Activated CD4-positive, alpha-beta memory T cell treated with anti-CD3 and anti-CD28 coated beads for 36 hours (primary cell): ENCODE measurements at regions not wholly inside any gene's neighbourhood (a gene's known extent, or its start where the extent isn't known, plus 50 kb on each side); places are given as distances from the start of the nearest gene placed in this dataset.

ENCODE experiments used
- CTCF ChIA-PET: fragments of 350-600 bp; sonication (Branson Sonifier 250); formaldehyde crosslinking; loops from one replicate; lab custom pipeline; 2021; ENCODE audit warnings: antibody characterized with exemption, inconsistent platforms; lab: Charles Lee
- POLR2A ChIA-PET: fragments of 350-600 bp; sonication (Branson Sonifier 250); formaldehyde crosslinking; loops from one replicate; lab custom pipeline; 2021; ENCODE audit warnings: antibody characterized with exemption; lab: Charles Lee
- DNase-seq: peaks from one replicate; pipeline ENCODE4 v3.0.0-alpha.2; 2020
- H3K27ac Mint-ChIP-seq: one replicate; pipeline ENCODE4 v1.8.0; 2021; ENCODE audit warnings: mixed read lengths
- H3K27me3 Mint-ChIP-seq: one replicate; pipeline ENCODE4 v1.8.0; 2021; ENCODE audit warnings: mixed read lengths
- H3K36me3 Mint-ChIP-seq: one replicate; pipeline ENCODE4 v1.8.0; 2021; ENCODE audit warnings: mixed read lengths
- H3K4me1 Mint-ChIP-seq: one replicate; pipeline ENCODE4 v1.8.0; 2021; ENCODE audit warnings: low read depth, mixed read lengths
- H3K4me3 Mint-ChIP-seq: one replicate; pipeline ENCODE4 v1.8.0; 2021; ENCODE audit warnings: mild to moderate bottlenecking, mixed read lengths
- H3K9me3 Mint-ChIP-seq: one replicate; pipeline ENCODE4 v1.8.0; 2021; ENCODE audit warnings: mixed read lengths
- intact Hi-C: fragments of 100-400 bp; cut with micrococcal nuclease; formaldehyde crosslinking; loops from one replicate; pipeline ENCODE4 v1.15.1; 2023

DNA sequence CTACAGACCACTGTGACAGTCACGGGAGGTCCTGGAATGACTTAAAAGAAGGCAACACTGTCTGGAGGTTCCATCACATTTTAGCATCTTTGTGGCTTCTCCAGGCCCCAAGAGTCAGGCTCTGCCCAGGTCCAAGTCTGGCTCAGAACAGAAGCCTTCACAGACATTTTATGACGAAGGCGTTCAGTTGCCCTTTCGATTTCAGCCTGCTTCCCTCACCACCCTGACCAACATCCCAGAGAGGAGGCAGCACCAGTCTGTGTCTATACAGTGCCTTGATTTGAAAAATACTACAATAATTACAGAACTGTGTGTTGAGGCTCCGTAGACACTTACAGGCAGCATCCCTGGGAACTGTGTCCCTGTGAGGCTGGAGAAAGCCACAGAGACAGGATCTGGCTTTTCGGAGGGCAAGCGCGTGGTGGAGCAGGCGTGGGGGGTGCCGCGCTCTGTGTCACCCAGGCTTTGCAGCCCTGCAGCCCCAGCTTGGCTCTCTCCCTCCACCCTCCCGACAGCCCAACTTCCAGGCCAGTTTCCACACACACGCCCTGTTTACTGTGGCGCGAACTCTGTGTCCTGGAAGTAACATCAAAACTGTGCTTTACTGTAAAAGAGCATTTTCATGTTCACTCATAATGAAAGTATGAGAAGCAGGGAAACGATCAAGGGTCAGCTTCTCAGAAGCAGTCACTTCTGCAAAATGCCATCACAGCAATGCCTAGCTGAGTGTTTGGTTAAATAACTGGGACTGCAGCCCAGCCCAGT, 153.5 kb upstream of the ALKAL2 start:
- ChIA-PET CTCF (no interaction called here), POLR2A (no interaction called here)
- H3K27me3 Mint-ChIP-seq, result peaks cover 2% of the 10 kb centered on the region
- intact Hi-C loops, result no loop called here
- no peak overlapping the region for H3K27ac Mint-ChIP-seq
- no peak overlapping the region for H3K4me3 Mint-ChIP-seq
- H3K36me3 Mint-ChIP-seq, result no peaks in the 10 kb centered on the region
- no peaks in the 10 kb centered on the region for H3K9me3 Mint-ChIP-seq
- H3K4me1 Mint-ChIP-seq, result peaks cover 21% of the 10 kb centered on the region
- no peak for DNase-seq

DNA sequence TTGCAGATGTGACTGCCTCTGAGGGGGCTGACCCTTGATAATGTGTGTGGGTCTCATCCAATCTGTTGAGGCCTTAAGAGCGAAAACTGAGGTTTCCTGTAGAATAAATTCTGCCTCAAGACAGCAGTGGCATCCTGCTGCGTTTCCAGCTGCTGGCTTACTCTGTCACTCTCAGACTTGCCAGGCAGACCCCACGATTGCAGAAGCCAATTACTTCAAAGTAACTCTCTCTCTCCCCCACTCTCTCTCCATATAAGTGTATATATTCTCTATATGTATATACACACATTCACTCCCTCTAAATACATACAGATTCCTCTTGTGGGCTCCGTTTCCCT, 152.5 kb upstream of the ALKAL2 start:
- peaks cover 21% of the 10 kb centered on the region for H3K4me1 Mint-ChIP-seq
- no peak overlapping the region for H3K27ac Mint-ChIP-seq
- no peaks in the 10 kb centered on the region for H3K36me3 Mint-ChIP-seq
- H3K9me3 Mint-ChIP-seq, result no peaks in the 10 kb centered on the region
- peaks cover 2% of the 10 kb centered on the region for H3K27me3 Mint-ChIP-seq
- DNase-seq, result no peak
- intact Hi-C loops, result no loop called here
- ChIA-PET CTCF (interaction anchor here (1.5 kb wide), 1 partner anchor 196 kb away, joined by 3 read pairs; no protein-coding TSS in a partner anchor), POLR2A (no interaction called here)
- H3K4me3 Mint-ChIP-seq, result no peak overlapping the region

DNA sequence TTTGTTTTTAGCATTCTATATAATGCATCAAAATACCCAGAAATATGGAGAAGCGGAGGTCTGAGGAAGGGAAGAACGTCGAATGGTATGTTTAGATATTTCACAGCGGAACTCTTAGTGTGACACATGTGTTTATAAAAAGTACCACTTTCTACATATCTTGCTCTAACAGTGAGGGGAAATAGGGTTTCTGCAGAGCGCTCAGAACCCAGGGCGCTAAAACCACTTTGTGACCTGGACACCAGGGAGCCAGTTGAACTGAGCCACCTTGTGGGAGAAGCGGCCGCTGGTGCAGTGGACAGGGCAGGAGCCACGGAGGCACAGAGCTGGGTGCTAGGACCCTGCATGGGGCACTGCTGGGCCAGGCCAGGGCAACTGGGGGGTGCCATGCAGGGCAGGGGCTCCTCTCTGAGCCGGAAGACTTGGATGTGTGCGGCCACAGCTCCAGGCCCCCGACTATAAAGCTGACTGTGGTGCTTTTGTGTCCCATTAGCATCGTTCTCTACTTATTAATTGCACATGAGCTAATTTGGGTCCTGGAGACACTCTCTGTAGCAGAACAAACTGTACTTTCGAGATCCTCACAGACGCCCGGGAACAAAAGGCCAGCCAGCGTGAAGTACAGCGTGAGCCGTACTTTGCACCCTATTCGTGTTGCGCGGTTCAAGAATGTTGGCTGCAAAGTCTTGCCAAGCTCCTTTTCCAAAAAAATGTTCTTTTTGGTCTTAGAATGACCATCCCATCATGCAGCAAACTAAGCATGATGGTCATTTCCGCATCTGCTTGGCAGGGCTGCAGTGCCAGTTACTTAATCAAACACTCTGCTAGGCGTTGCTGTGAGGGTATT, 151.9 kb upstream of the ALKAL2 start:
- Mint-ChIP-seq H3K4me3 (no peak overlapping the region), H3K9me3 (no peaks in the 10 kb centered on the region), H3K4me1 (peaks cover 18% of the 10 kb centered on the region), H3K27ac (no peak overlapping the region), H3K27me3 (peaks cover 2% of the 10 kb centered on the region), H3K36me3 (no peaks in the 10 kb centered on the region)
- intact Hi-C loops, result no loop called here
- ChIA-PET POLR2A (no interaction called here), CTCF (interaction anchor here (1.5 kb wide), 1 partner anchor 197 kb away, joined by 3 read pairs; no protein-coding TSS in a partner anchor)
- DNase-seq, result no peak

DNA sequence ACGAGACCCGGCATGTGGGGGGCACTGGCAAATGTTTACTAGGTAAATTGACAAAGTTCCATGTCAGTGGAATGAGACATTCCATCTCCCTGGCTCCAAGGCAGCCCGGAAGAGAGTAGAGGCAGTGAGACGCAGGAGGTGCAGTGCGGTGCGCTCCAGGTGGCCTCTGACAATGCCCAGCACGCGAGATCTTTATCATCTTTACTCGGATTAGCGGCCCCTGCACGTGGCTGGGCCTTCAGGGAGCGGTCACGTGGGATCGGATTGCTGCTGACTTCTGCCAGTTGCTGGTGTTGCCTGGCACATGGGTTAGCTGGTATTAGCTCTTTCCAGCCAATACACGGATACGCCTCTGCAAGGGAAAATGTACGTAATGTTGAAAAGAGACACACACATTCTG, 151.2 kb upstream of the ALKAL2 start:
- Mint-ChIP-seq H3K4me3 (no peak overlapping the region), H3K4me1 (peaks cover 18% of the 10 kb centered on the region), H3K27ac (no peak overlapping the region), H3K27me3 (peaks cover 2% of the 10 kb centered on the region), H3K9me3 (no peaks in the 10 kb centered on the region), H3K36me3 (no peaks in the 10 kb centered on the region)
- ChIA-PET CTCF (interaction anchor here (1.5 kb wide), 1 partner anchor 197 kb away, joined by 3 read pairs; no protein-coding TSS in a partner anchor), POLR2A (no interaction called here)
- intact Hi-C loops, result no loop called here
- DNase-seq, result no peak

DNA sequence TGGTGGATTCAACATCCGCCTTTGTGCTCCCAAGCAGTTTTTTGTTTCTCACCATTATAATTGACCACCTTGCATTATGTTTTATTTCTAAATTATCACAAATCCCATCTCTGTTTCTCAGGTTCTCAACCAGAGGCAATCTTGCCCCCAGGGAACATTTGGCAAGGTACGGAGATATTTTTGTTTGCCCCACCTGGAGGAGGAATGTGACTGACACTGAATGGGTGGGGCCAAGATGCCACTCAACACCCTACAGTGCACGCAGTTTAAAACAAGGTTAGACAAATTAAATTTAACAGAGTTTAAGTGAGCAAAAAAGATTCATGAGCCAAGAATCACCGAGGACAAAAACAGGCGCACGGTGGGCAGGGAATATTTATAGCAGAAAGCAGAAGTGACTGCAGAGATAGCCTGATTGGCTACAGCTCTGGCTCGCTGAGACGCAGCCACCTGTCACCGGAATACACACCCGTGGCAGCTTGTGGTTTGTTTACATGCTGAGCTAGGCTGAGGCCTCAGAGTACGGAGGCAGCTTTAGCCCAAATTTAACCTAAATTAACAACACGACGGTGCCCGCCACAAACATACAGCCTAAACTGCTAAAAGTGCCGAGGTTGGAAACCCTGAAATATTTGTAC, 150.0 kb upstream of the ALKAL2 start:
- H3K4me1 Mint-ChIP-seq, result peaks cover 18% of the 10 kb centered on the region
- no peaks in the 10 kb centered on the region for H3K9me3 Mint-ChIP-seq
- peak overlapping the region; percentile 64 for H3K4me3 Mint-ChIP-seq
- peak overlapping the region; percentile 2 for H3K27ac Mint-ChIP-seq
- no peaks in the 10 kb centered on the region for H3K36me3 Mint-ChIP-seq
- ChIA-PET CTCF (interaction anchor here (0.8 kb wide), 1 partner anchor 43 kb away, joined by 3 read pairs; no protein-coding TSS in a partner anchor), POLR2A (no interaction called here)
- no peaks in the 10 kb centered on the region for H3K27me3 Mint-ChIP-seq
- intact Hi-C loops, result no loop called here
- DNase-seq, result peak; percentile 71

DNA sequence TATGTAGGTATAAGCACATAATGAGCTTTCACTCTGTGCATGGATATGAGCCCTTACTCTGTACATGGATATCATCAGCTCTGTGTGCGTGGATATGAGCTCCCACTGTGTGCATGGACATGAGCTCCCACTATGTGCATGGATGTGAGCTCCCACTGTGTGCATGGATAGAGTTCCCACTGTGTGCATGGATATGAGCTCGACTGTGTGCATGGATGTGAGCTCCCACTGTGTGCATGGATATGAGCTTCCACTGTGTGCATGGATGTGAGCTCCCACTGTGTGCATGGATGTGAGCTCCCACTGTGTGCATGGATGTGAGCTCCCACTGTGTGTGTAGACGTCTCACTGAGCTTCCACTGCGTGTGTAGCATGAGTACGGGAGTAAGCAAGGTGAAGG, 149.3 kb upstream of the ALKAL2 start:
- H3K27ac Mint-ChIP-seq, result no peak overlapping the region
- H3K4me3 Mint-ChIP-seq, result peak overlapping the region; percentile 64
- no peaks in the 10 kb centered on the region for H3K36me3 Mint-ChIP-seq
- no peaks in the 10 kb centered on the region for H3K27me3 Mint-ChIP-seq
- no peaks in the 10 kb centered on the region for H3K9me3 Mint-ChIP-seq
- DNase-seq, result no peak
- H3K4me1 Mint-ChIP-seq, result peaks cover 18% of the 10 kb centered on the region
- POLR2A ChIA-PET, result interaction anchor here (0.9 kb wide), 1 partner anchor 16 kb away, joined by 3 read pairs; no protein-coding TSS in a partner anchor
- intact Hi-C loops, result no loop called here
- CTCF ChIA-PET, result no interaction called here

DNA sequence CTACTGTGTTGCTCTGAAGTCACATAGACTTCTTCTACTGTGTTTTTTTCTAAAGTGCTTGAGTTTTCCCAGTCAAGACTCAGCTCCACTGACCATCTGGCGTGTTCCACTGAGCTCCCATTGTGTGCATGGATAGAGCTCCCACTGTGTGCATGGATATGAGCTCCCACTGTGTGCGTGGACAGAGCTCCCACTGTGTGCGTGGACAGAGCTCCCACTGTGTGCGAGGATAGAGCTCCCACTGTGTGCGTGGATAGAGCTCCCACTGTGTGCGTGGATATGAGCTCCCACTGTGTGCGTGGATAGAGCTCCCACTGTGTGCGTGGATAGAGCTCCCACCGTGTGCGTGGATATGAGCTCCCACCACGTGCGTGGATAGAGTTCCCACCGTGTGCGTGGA, 148.3 kb upstream of the ALKAL2 start:
- ChIA-PET POLR2A (interaction anchor here (0.9 kb wide), 1 partner anchor 17 kb away, joined by 3 read pairs; no protein-coding TSS in a partner anchor), CTCF (no interaction called here)
- no peak overlapping the region for H3K4me3 Mint-ChIP-seq
- intact Hi-C loops, result no loop called here
- no peak for DNase-seq
- H3K9me3 Mint-ChIP-seq, result no peaks in the 10 kb centered on the region
- no peaks in the 10 kb centered on the region for H3K36me3 Mint-ChIP-seq
- H3K27ac Mint-ChIP-seq, result no peak overlapping the region
- H3K4me1 Mint-ChIP-seq, result peaks cover 18% of the 10 kb centered on the region
- H3K27me3 Mint-ChIP-seq, result no peaks in the 10 kb centered on the region

DNA sequence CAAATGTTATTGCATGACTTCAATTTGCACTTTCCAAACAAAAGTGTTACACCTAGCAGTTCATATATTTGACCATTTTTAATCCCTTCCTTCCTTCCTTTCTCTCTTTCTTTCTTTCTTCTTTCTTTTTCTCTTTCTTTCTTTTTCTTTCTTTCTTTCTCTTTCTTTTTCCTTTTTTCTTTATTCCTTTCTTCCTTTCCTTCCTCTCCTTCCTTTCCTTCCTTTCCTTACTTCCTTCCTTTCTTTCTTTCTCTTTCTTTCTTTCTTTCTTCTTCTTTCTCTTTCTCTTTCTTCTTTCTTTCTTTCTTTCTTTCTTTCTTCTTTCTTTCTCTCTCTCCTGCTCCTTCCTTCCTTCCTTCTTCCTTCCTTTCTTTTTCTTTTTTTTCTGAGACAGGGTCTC, 146.7 kb upstream of the ALKAL2 start:
- H3K36me3 Mint-ChIP-seq, result no peaks in the 10 kb centered on the region
- no peak for DNase-seq
- peaks cover 30% of the 10 kb centered on the region for H3K4me1 Mint-ChIP-seq
- H3K9me3 Mint-ChIP-seq, result no peaks in the 10 kb centered on the region
- H3K27ac Mint-ChIP-seq, result no peak overlapping the region
- intact Hi-C loops, result loop anchor here (5.0 kb wide), 1 partner anchor 117 kb away; no protein-coding TSS in a partner anchor
- no peaks in the 10 kb centered on the region for H3K27me3 Mint-ChIP-seq
- POLR2A ChIA-PET, result no interaction called here
- no peak overlapping the region for H3K4me3 Mint-ChIP-seq
- CTCF ChIA-PET, result no interaction called here

DNA sequence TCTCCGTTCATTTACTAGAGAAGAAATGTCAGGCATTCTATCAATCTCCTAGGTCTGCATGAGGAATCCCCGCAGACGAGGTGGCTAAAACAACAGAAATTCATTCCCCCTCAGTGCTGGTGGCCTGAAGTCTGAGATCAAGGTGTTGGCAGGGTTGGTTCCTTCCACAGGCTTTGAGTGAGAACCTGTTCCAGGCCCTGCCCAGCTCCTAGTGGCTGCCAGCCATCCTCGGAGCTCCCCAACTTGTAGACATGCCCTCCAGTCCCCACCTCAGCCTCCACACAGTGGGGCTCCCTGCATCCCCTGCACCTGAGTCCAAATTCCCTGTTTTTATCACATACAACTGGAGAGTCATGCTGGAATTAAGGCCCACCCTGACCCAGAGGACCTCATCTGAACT, 145.3 kb upstream of the ALKAL2 start:
- DNase-seq, result no peak
- H3K36me3 Mint-ChIP-seq, result no peaks in the 10 kb centered on the region
- CTCF ChIA-PET, result no interaction called here
- peaks cover 31% of the 10 kb centered on the region for H3K4me1 Mint-ChIP-seq
- no peak overlapping the region for H3K4me3 Mint-ChIP-seq
- H3K27ac Mint-ChIP-seq, result no peak overlapping the region
- H3K27me3 Mint-ChIP-seq, result no peaks in the 10 kb centered on the region
- intact Hi-C loops, result loop anchor here (5.0 kb wide), 1 partner anchor 116 kb away; no protein-coding TSS in a partner anchor
- H3K9me3 Mint-ChIP-seq, result no peaks in the 10 kb centered on the region
- POLR2A ChIA-PET, result no interaction called here

DNA sequence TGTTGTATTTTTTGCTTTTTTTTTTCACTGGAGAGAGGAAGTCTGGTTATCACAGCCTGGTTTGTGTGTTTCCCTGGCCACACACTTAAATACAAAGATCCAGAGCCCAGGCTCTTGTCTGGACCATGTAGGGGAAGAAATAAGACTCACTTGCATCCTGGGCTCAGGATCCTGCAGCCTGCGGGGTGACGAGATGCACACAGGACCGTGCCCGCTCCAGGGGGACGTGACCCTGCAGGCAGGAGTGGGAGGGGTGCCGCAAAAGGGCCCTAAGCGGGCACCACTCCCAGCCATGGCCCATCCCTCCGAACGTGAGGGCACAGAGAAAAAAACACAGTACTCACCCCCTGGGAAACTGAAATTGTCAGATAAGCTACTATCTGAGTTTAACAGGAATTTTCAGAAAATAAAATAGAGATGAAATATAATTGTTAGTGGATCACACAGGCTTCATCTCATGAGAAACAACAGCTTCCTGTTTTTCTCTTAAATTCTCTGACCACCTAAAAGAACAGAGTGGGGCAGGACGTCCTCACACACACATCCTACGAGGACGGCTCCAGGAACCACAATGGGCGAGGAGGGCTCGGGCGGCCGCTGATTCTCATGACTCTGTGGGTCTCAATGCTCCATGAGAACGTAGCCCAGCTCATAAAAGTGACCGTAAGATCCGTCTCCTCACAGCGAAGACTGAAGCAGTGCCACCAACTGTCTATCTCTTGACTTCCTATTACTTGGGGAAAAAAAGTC, 142.6 kb upstream of the ALKAL2 start:
- no peaks in the 10 kb centered on the region for H3K27me3 Mint-ChIP-seq
- intact Hi-C loops, result loop anchor here (5.0 kb wide), 1 partner anchor 113 kb away; no protein-coding TSS in a partner anchor
- peaks cover 19% of the 10 kb centered on the region for H3K4me1 Mint-ChIP-seq
- H3K9me3 Mint-ChIP-seq, result no peaks in the 10 kb centered on the region
- peak overlapping the region; percentile 65 for H3K27ac Mint-ChIP-seq
- H3K4me3 Mint-ChIP-seq, result peak overlapping the region; percentile 68
- no peaks in the 10 kb centered on the region for H3K36me3 Mint-ChIP-seq
- DNase-seq, result no peak
- CTCF ChIA-PET, result interaction anchor here (0.6 to 0.9 kb wide), 2 partner anchors 195 to 318 kb away, joined by 3 to 4 read pairs; no protein-coding TSS in a partner anchor
- POLR2A ChIA-PET, result no interaction called here

DNA sequence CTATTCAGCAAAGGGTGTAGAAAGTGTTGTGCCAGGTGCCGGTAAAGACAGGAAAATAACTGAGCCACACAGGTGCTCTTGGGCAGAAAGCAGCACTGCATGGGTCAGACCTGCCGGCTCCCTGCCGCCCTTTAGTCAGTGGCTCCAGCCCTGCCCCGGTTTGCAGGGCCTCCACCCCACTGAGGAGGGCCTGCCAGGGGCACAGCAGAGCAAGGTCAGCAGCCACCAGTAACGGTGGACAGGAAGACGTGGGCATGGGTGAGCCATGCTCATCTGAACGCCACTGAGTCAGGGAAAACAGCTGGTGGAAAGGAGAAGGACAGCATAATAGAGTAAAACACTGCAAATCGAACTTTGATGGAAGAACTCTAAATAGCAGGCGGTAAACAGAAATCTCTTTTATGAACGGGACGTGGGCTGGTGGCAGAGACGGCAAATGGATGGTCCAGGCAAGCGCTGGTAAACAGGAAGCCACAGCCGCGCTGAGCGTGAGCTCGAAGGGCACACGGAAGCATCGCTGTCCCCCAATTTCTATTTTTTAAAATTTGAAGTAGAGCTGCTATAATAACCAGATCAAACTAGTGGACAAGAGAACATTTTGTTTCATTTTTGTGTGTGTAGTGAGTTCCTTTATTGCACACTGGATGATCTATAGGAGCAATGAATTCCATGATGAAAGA, 141.8 kb upstream of the ALKAL2 start:
- H3K27me3 Mint-ChIP-seq, result no peaks in the 10 kb centered on the region
- intact Hi-C loops, result loop anchor here (5.0 kb wide), 1 partner anchor 112 kb away; no protein-coding TSS in a partner anchor
- POLR2A ChIA-PET, result no interaction called here
- no peaks in the 10 kb centered on the region for H3K36me3 Mint-ChIP-seq
- DNase-seq, result peak; percentile 32
- H3K27ac Mint-ChIP-seq, result peak overlapping the region; percentile 65
- H3K4me1 Mint-ChIP-seq, result peaks cover 19% of the 10 kb centered on the region
- peak overlapping the region; percentile 68 for H3K4me3 Mint-ChIP-seq
- CTCF ChIA-PET, result interaction anchor here (0.6 to 0.9 kb wide), 2 partner anchors 196 to 318 kb away, joined by 3 to 4 read pairs; no protein-coding TSS in a partner anchor
- H3K9me3 Mint-ChIP-seq, result no peaks in the 10 kb centered on the region
